Nephron (organoid): ENCODE measurements at regions not wholly inside any gene's neighbourhood (a gene's known extent, or its start where the extent isn't known, plus 50 kb on each side); places are given as distances from the start of the nearest gene placed in this dataset.

Experiments used
- H3K27ac Mint-ChIP-seq, 3 experiments: 2 replicates each; pipeline ENCODE4 v1.8.0; 2020; ENCODE audit warnings: mixed read lengths in 3 of 3, mild to moderate bottlenecking in 2 of 3, moderate library complexity in 1 of 3
- H3K27me3 Mint-ChIP-seq: 2 replicates; pipeline ENCODE4 v1.8.0; 2021; ENCODE audit warnings: low read depth, mild to moderate bottlenecking, moderate library complexity, mixed read lengths
- H3K36me3 Mint-ChIP-seq: 2 replicates; pipeline ENCODE4 v1.8.0; 2020; ENCODE audit warnings: low read depth, mixed read lengths
- H3K4me1 Mint-ChIP-seq: 2 replicates; pipeline ENCODE4 v1.8.0; 2020; ENCODE audit warnings: mixed read lengths
- H3K4me3 Mint-ChIP-seq, 3 experiments: 2 replicates each; pipeline ENCODE4 v1.8.0; 2020; ENCODE audit warnings: mild to moderate bottlenecking in 3 of 3, mixed read lengths in 3 of 3, moderate library complexity in 2 of 3
- H3K9me3 Mint-ChIP-seq: 2 replicates; pipeline ENCODE4 v1.8.0; 2020; ENCODE audit warnings: mixed read lengths
- CTCF ChIP-seq, 3 experiments: fragments of 200-600 bp; sonication (generic); IDR thresholded peaks; one replicate each; pipeline ENCODE4 v1.5.0; 2021; ENCODE audit warnings: antibody characterized with exemption in 3 of 3; ENCODE audit not compliant: unreplicated experiment in 3 of 3

GRCh38 chr6:109298605-109299264, 83.5 kb downstream of the CD164 start:
- Mint-ChIP-seq H3K27me3 (no peaks in the 10 kb centered on the region), H3K27ac (peak overlapping the region in 2 of 3 experiments; percentile 16 to 77), H3K4me1 (peaks cover 46% of the 10 kb centered on the region), H3K9me3 (no peaks in the 10 kb centered on the region), H3K4me3 (no peak overlapping the region), H3K36me3 (no peaks in the 10 kb centered on the region)
- TF ChIP-seq CTCF (IDR thresholded peaks at IDR 0.05; ENCODE audit: unreplicated experiment in 3 of 3): no peak

- peak overlapping the region in 1 of 3 experiments; percentile 77 for H3K27ac Mint-ChIP-seq
- peaks cover 46% of the 10 kb centered on the region for H3K4me1 Mint-ChIP-seq
- no peak for TF ChIP-seq CTCF (IDR thresholded peaks at IDR 0.05; ENCODE audit: unreplicated experiment in 3 of 3)
- no peak overlapping the region for H3K4me3 Mint-ChIP-seq
- no peaks in the 10 kb centered on the region for H3K36me3 Mint-ChIP-seq
- no peaks in the 10 kb centered on the region for H3K9me3 Mint-ChIP-seq
- no peaks in the 10 kb centered on the region for H3K27me3 Mint-ChIP-seq
Observed at GRCh38 chr6:109297406-109298110, 84.7 kb downstream of the CD164 start.

GRCh38 chr6:109296971-109297372, 85.3 kb downstream of the CD164 start:
- Mint-ChIP-seq H3K9me3 (no peaks in the 10 kb centered on the region), H3K4me1 (peaks cover 46% of the 10 kb centered on the region), H3K27ac (peak overlapping the region in 1 of 3 experiments; percentile 32), H3K36me3 (no peaks in the 10 kb centered on the region), H3K27me3 (no peaks in the 10 kb centered on the region), H3K4me3 (no peak overlapping the region)
- no peak for TF ChIP-seq CTCF (IDR thresholded peaks at IDR 0.05; ENCODE audit: unreplicated experiment in 3 of 3)

GRCh38 chr6:109296452-109296851, 85.8 kb downstream of the CD164 start:
- Mint-ChIP-seq H3K4me1 (peaks cover 46% of the 10 kb centered on the region), H3K36me3 (no peaks in the 10 kb centered on the region), H3K4me3 (no peak overlapping the region), H3K27ac (peak overlapping the region in 2 of 3 experiments; percentile 27 to 32), H3K9me3 (no peaks in the 10 kb centered on the region), H3K27me3 (no peaks in the 10 kb centered on the region)
- TF ChIP-seq CTCF (IDR thresholded peaks at IDR 0.05; ENCODE audit: unreplicated experiment in 3 of 3): no peak

GRCh38 chr6:109295774-109296156, 86.5 kb downstream of the CD164 start:
- H3K36me3 Mint-ChIP-seq: no peaks in the 10 kb centered on the region

More at GRCh38 chr6:109295774-109296156, 86.5 kb downstream of the CD164 start:
- no peaks in the 10 kb centered on the region for H3K27me3 Mint-ChIP-seq
- H3K27ac Mint-ChIP-seq: no peak overlapping the region
- H3K4me1 Mint-ChIP-seq: peaks cover 46% of the 10 kb centered on the region
- no peak for TF ChIP-seq CTCF (IDR thresholded peaks at IDR 0.05; ENCODE audit: unreplicated experiment in 3 of 3)
- no peak overlapping the region for H3K4me3 Mint-ChIP-seq
- no peaks in the 10 kb centered on the region for H3K9me3 Mint-ChIP-seq
